Lower leg skin (tissue), 4 donors: ENCODE measurements at regions not wholly inside any gene's neighbourhood (a gene's known extent, or its start where the extent isn't known, plus 50 kb on each side); places are given as distances from the start of the nearest gene placed in this dataset.
A peak's percentile ranks its signal among the peaks of the same experiment; 100 is the strongest.
"Not testable (repeated sequence)": the region's sequence is repeated elsewhere in the genome, so short reads cannot be mapped to it uniquely, and the experiment has no call there.

ENCODE experiments used
- DNase-seq, 2 donors: peaks; one replicate each; pipeline ENCODE4 v3.0.0-alpha.2; 2019; ENCODE audit warnings: low spot score in 2 of 2
- H3K4me3 ChIP-seq: fragments of 200-600 bp; sonication (generic); 2 replicates; pipeline ENCODE4 v1.5.1; 2017; ENCODE audit warnings: mild to moderate bottlenecking, low read depth; ENCODE audit not compliant: poor library complexity, severe bottlenecking
- CTCF ChIP-seq, 3 donors: fragments of 450-650 bp; IDR thresholded peaks; one replicate each; pipeline ENCODE4 v1.5.1; 2016; ENCODE audit warnings: antibody characterized with exemption in 3 of 3, mild to moderate bottlenecking in 3 of 3, moderate library complexity in 2 of 3
- POLR2A ChIP-seq, 2 donors: fragments of 450-650 bp; IDR thresholded peaks; one replicate each; pipeline ENCODE4 v1.6.1; 2016 to 2017; ENCODE audit warnings: antibody characterized with exemption in 2 of 2, mild to moderate bottlenecking in 1 of 2, moderate library complexity in 1 of 2
- WGBS, 2 donors: methylation state at CpG; one replicate each; pipeline ENCODE4 v1.1.5; 2018; 5-methylcytosine and 5-hydroxymethylcytosine counted together
- intact Hi-C: fragments of 100-400 bp; cut with DNase I; formaldehyde crosslinking; loops from one replicate; pipeline ENCODE4 v1.15.0; 2023; ENCODE audit warnings: low total_unique reads

DNA sequence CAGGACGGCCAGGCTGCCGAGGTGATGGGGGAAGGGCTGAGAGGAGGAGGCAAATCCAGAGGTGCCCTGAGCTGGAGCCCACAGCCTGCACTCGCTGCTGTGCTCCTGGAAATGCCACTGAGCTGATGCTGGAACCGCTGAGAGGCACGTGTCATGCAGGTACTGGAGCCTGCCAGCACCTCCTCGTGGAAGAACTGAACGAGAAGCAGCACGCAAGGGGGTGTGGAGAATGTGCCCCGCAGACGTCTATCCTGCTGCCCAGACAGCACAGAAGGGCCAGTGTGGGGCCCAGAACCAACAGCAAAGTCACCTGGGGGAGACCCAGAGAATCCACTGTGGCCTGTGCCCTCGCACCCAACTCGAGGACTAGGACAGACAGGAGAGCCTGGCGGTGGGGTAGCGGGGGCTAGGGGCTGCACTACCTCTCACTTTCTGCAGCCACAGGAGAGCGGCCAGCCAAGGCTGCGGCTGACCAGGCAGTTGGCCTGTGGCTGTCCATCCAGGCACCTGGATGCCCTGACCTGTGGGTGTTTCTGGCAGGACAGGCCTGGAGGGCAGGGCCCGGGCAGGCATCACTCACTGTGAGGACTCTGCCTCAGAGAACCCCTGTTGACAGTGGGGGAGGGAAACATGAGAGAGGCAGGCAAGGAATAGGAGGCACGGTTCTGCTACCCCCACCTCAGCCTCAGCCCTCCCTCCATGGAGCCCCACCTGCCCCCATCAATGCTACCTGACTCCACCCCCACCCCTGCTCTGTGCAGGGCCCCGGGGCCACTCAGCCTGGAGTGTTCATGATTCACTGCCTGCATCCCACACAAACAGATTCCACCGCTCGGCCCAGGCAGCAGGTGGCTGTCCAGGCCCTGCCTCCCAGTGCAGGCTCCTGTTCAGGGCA, 213.1 kb downstream of the TBC1D2B start:
- 62 to 67% methylated on average over 21 of the region's 21 CpGs for WGBS, 2 donors
- intact Hi-C loops = no loop called here
- no peak overlapping the region for H3K4me3 ChIP-seq
- peak in 1 of 2 donors; percentile 76 for DNase-seq
- no peak for TF ChIP-seq CTCF (IDR thresholded peaks at IDR 0.05)
- no peak for TF ChIP-seq POLR2A (IDR thresholded peaks at IDR 0.05)

GRCh38 chr15:77863491-77864105, 213.9 kb downstream of the TBC1D2B start:
- intact Hi-C loops = no loop called here
- DNase-seq = peak in 1 of 2 donors; percentile 78
- TF ChIP-seq CTCF (IDR thresholded peaks at IDR 0.05) (no peak), POLR2A (IDR thresholded peaks at IDR 0.05) (no peak)
- whole genome bisulfite sequencing, 2 donors = 80 to 85% methylated on average over 11 to 12 of the region's 12 CpGs
- no peak overlapping the region for H3K4me3 ChIP-seq

- intact Hi-C loops = no loop called here
- 72 to 74% methylated on average over 10 to 13 of the region's 13 CpGs for WGBS, 2 donors
- no peak for TF ChIP-seq POLR2A (IDR thresholded peaks at IDR 0.05)
- TF ChIP-seq CTCF (IDR thresholded peaks at IDR 0.05) = no peak
- no peak overlapping the region for H3K4me3 ChIP-seq
- DNase-seq = peak in 1 of 2 donors; percentile 75
Measured at GRCh38 chr15:77862651-77863104, 214.8 kb downstream of the TBC1D2B start.

- intact Hi-C loops, H3K4me3 ChIP-seq: not testable (repeated sequence)
- DNase-seq = peak in 1 of 2 donors; percentile 70
- WGBS, 2 donors = 80 to 82% methylated on average over 10 of the region's 10 CpGs
Measured at GRCh38 chr15:77861997-77862635, 215.4 kb downstream of the TBC1D2B start.

DNA sequence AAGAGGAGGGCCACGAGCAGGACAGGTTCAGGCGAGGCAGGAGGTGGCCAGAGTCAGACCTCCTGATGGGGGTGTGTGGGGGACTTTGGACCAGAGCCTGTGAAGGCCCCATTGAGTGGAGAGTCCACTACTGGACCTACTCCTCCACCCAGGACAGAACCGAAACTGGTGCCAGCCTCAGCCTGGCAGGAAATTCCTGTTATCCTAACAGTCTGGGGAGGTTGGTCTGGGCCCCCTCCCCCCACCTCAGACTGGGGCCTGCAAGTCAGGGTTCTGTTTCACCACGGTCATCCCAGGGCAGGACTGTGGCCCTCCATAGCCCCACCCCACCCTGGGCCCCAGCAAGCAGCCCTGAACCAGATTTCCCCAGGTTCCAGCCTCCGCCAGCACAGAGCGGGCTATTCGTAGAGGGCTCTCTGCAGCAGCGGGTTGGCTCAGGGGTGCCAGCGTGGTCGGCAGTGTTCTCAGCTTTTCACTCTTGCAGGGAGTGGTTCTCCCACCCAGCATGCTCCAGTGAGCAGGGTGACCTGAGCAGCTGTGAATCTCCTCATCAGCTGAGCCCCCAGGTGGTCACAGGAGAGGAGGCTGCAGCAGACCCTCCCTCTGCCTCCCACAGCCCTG, 217.3 kb downstream of the TBC1D2B start:
- no peak for TF ChIP-seq POLR2A (IDR thresholded peaks at IDR 0.05)
- TF ChIP-seq CTCF (IDR thresholded peaks at IDR 0.05) = no peak
- intact Hi-C loops = no loop called here
- WGBS, 2 donors = 83 to 90% methylated on average over 10 of the region's 10 CpGs
- no peak overlapping the region for H3K4me3 ChIP-seq
- DNase-seq = peak in 1 of 2 donors; percentile 76
